ENCODE measurements at regions not wholly inside any gene's neighbourhood (a gene's known extent, or its start where the extent isn't known, plus 50 kb on each side); places are given as distances from the start of the nearest gene placed in this dataset.
A peak's percentile ranks its signal among the peaks of the same experiment; 100 is the strongest.

DNA sequence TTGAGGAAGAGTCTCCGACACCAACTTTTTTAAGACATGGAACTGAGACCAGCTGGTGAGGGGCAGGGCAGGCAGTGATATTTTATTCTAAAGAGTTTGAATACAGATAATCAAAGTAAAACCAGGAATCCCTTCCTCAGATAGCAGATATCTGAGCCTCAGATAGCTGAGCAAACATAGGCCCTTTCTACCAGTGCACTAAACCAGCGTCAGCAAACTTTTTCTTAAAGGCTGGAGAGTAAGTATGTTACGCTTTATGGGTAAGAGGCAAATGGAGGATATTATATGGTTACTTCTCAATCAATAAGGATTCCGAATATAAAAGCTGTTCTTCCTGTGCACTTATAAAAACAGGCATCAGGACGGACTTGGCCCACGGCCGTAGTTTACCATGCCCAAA is 73.9 kb downstream of the WNT5A start:
- DNase-seq (ENCODE audit: low read depth), result no peak

DNA sequence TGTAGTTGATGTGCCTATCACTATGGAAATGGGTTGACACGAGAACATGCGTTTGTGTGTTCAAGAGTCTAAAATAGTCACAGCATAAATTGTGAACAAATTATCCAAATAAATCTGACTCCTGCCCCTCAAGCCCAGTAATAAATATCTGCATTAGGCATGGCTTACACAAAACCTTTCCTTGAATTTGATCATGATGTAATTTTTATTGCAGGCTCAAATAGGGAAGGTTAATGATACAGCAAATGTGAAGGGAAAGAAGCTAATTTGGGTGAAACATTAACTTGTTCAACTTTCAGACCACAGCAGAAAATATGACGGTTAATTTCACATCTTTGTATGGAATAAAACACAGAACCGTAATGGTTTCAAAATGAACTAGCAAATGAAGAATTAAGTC is 74.6 kb downstream of the WNT5A start:
- no peak for DNase-seq (ENCODE audit: low read depth)

DNA sequence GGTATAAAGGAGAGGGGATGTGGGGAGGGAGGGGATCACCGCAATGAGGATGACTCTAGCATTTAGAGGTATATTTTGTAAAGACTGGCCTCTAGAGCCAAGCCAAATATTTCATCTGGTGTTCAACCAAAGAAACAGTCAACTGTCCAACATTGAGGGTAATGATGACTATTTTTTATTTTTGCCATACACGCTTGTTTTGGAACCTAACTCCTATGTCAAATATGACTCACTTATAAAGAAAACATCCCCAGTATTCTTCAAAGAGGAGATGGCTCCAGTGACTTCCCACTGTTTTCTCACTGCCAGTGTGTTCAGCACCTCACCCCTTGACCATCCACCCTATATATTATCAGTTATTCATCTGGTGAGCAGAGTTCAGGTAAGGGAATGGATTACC is 77.3 kb downstream of the WNT5A start:
- no peak for DNase-seq (ENCODE audit: low read depth)

DNA sequence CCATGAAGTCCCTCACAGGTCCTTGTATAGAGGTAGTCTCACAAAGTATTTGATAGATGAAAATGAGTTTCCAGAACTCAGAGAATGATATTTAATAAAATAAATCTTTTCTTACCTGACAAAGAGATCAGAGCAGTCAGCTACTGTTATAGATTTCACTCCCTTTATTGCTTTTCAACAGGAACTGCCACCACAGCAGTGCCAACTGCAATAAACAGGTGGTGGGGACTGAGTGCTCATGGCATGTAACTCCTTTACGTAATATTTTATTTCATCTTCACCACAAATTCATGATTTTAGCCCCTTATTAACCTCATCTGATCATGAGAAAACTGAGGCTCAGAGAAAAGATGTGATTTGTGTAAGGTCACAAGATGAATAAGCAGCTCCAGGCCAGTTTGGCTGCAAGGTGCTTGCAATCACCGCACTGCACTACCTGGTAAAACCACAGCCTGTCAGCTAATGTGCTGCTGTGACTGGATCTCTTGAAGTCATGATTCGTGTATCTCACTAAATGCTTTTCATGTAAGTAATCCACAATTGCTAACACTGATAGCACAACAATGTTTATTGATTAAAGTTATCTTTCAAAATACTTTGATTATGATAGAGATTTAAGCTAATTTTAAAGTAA is 78.8 kb downstream of the WNT5A start:
- no peak for DNase-seq (ENCODE audit: low read depth)

DNA sequence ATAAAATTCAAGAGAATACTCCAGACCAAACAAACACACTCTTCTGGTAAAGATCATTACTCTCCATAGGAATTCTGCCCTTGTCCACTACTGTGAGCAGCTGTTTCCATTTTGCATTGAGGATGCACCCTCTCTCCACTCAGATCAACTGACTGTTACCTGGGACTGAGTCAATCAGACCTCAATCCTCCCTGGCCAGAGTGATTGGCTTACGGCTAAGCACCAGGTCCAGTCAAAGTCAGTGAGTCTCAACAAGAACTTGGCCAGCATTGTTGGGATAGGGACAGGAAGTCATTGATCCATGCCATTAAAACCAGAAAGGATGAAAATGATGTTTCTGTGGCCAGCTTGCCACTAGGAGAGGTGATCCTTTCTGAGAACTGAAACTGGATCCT is 79.7 kb downstream of the WNT5A start:
- DNase-seq (ENCODE audit: low read depth), result no peak

DNA sequence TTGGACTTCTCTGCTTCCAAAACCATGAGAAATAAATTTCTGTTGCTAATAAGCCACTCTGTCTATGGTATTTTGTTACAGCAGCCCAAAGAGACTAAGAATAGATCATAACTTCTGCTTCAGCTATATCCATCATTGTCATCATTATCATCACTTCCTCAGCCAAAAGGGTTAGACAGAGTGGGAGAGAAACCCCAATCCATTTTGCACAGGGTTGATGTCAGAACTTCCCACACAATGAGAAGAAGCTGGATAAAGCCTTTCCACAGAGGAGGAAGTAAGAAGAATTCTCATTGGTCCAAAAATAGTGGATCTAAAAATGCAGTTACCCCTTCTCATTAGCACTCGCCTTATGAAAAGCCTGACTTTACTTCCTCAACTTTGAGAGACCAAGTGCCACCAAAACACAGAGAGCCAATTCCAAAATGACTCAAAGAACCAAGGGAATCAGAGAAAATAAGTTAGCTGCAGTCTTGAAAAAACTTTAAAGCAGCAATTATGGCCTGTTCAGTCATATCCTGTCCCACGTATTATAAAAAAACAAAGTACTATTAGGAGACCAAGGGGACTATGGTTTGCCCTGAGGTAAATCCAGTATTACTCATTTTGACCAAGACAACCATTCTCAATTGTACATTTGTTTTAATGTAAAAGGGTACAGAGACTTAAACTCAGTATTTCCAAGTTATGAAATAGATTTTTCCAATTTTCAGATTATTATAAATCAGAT is 80.2 kb downstream of the WNT5A start:
- DNase-seq (ENCODE audit: low read depth), result no peak

DNA sequence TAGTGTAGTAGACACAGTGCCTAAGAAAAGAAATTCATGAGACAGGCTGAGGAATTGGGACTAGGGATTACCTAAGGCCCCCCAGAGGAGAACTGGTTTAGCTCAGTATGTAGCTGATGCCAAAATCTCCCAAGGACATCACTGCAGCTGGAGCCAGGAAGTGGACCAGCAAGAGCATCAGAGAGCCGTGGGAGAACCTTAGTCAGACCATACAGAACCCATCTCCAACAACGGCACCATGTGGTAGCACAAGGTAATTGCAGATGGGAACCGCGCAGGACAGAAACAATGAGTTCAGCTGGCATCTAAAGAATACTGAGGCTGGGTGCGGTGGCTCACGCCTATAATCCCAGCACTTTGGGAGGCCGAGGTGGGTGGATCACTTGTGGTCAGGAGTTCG is 81.7 kb downstream of the WNT5A start:
- DNase-seq (ENCODE audit: low read depth), result no peak

DNA sequence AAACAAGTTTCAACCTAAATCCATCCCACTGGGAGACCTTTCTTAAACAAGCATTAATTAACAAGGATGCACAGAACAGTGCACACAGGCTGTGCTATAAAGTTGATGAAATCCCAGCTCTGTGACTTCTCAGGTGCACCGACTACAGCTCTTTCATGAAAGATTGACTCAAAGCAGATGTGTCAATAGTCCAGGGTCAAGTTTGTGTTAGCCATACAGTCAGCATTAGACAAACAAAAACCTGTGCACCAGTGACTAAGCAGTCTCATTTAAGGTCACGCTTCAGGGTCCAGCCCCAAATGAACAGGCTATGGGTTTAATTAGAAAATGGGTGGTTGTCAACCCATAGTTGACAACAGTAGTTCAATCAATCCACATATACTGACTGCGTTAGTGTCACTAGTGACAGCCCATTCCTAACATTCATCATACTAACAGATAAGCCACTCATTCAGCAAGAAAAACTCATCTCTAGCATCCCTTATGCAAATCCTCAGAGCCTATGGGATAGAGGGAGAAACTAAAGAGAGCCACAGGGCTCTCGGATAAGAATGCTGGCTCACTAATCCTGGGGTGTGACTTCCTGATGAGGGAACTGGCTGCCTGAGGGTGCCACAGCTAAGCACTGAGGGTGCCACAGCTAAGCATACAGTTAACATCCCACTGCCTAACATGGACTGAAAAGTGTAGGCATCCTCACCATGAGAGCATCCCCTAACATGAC is 84.1 kb downstream of the WNT5A start:
- DNase-seq (ENCODE audit: low read depth), result no peak

DNA sequence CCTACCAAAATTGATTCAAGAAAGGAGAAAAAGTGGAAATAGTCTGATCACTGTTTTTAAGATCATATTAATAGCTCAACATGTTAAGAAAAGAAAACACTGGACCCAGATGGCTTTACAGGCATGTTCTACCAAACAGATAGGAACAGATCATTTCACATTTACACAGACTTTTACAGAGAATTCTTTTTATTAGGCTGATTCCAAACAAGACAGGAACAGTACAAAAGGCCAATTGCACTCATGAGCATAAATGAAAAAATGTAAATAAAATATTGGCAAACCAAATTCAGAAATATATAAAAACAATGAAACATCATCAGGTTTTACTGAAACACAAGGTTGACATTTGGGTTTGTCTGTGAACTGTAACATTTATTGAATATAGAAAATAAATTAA is 106.5 kb downstream of the WNT5A start:
- no peak for DNase-seq (ENCODE audit: low read depth)

DNA sequence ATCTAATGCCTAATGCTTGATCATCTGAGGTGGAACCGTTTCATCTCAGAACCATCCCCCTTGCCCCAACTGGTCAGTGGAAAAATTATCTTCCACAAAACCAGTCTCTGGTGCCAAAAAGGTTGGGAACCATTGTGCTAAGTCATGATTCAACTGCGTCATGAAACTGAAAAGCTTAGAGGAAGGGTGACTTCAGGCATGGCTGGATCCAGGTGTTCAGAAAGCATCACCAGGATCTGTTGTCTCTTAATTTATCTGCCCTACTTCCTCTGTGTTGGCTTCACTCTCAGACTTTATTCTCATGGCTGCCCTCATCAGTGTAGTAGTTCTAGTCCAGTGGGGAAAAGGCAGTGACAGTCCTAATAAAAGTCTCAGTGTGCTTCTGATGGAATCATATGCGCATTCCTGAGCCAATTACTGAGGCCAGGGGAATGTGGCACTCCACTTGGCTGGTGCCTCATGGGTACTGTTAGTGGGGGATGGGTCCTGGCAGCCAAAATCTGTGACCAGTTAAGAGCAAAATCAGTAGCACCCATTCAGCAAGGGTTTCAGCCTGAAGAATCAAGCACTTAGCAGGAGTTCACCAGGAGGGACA is 110.3 kb downstream of the WNT5A start:
- DNase-seq (ENCODE audit: low read depth), result no peak

DNA sequence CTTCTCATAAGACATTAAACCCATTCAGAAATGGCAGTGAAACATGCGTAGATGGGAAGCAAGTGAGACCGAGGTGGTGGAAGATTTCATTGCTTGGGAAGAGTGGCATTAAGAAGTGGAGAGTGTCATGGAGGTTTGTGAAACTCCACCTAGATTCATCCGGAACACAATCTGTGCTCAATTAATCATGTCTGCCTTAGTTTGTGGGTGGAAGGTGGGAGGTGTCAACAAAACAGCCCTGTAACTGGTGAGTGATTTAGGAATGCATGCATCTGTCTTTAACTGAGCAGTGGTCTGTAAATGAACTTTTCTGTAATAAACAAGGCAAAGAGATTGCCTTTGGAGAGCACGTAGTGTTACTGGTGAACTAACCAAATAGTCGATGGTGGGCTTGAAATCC is 113.7 kb downstream of the WNT5A start:
- no peak for DNase-seq (ENCODE audit: low read depth)

DNA sequence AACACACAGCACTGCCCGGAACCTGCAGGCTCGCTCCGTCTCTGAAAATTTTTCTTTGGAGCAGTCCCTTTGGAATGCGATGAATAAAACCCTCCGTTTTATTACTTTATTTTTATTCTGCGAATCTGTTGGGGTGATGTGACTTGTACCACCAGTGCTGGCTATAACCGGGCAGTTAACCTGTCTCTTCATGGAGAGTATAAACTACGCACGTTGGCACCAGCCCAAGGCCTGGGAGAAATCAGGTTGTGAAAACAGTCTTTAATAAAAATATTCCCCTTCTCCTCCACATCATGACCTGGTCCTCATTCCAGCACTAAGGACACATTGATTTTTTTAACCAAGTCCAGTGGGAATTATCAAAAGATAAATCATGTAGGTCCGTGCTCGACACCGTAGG is 116.8 kb downstream of the WNT5A start:
- no peak for DNase-seq (ENCODE audit: low read depth)

DNA sequence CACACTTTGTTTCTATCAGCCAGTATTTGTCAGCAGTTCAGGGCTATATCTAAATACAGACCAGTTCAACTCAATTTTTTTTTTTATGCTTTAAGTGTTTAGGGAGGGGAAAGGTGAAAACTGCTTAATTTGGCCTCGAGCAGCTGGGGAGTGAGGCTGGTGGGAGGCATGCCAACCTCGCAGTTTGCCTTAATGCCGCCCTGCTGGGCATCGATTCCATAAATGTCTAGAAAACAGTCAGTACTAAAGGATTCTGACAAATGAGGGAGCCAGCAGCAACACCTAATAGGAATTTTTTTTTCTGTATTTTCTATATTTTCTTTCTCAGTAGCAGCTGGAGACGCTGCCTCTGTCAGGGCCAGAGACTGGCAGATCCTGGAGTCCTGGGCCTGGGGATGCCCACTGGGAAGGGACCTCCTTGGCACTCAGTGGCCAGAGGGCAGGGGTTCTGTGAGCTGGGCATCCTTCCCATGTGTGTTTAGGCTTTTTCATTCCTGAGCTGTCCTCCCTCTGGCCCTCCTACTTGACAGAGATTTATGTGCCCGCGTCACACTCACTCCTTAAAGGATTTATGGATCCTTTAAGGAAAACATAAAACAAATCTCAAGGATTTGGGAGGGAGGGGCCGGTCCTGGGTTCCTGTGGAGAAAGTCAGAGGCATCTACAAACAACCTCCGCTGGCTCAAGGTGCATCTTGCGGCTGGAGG is 117.8 kb downstream of the WNT5A start:
- no peak for DNase-seq (ENCODE audit: low read depth)

DNA sequence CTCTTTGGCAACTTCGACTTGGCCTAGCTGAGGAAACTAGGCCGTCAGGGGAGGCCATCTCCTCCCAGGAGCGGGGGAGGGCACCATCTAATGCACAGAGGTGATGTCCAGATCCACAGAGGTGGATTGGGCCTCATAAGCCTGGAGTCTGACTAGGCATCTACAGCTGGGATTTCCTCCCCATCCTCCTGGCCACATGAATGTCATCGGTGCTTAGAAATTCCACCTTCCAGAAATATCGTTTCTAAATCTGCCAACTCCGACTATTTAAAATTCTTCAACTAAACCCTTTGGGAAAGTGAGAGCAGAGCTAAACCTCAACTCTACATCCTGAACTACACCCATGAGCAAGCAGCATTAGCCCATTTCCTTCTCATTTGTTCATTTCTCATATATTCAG is 118.7 kb downstream of the WNT5A start:
- DNase-seq (ENCODE audit: low read depth), result no peak

DNA sequence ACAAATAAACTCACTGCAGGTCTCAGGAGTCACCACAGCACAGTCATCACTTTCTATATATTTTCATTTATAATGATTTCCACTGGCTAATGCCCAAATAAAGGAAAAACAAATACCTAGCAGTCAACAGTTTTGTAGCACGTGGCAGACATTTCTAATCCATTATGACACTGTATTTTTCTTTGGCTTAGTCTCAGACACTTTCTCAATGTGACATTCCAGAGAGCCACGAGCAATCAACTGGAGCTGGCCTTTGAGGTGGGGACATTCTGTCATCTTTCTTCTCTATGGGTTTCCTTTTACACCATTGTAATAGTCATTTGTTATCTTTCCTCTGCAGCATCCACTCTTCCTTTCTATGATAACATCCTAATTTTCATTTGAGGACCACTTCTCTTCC is 119.7 kb downstream of the WNT5A start:
- no peak for DNase-seq (ENCODE audit: low read depth)

DNA sequence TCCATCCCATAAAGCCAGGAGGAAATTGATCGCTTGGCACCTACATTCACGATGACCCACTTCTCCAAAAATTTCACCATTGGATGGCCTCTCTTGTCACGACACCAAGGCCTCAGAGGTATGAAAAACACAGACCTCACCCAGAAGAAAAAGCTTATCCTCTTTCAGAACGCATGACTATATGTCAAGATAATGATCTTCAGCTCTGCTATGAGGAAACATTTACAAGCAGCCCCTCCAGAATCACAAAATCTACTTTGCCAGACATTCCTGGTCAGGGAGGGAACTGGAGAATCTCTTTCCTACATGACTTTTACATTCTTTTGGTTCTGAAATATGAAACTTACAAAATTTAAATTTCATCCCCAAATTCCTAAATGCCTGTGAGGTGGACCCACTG is 122.7 kb downstream of the WNT5A start:
- peak; percentile 79 for DNase-seq (ENCODE audit: low read depth)

DNA sequence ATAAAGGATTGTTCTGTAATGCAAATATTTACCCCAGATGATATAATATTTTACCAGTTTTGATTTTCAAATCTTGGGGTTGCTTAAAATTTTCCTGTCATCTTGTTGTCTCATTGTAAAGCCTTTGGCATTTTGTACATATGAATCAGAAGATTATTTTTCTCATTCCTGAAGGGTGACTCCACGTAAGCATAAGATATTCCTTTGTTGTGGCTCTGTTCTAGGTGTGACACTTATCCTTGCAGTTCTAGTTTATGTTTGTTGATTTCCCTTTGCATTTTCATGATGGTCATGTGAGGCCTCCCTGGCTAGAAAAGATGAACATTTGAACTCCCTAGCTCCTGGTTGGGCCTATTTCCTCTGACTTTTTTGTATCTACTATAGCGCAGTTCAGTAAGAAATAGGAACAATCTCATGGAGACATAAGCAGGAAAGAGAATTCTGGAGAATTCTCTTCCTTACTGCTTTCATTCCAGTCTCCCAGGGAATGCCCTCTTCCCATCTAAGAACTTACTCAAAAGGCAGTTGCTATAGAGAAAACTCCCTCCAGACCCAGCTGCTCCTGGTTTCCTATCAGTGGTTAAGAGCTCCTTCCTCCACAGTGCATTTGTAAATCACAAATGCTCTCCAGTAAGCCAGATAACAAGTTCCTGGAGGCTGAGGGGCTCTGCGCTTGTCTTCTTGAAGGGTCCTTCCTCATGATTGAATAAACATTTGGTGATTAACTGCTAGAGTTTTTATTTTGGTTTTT is 124.7 kb downstream of the WNT5A start:
- no peak for DNase-seq (ENCODE audit: low read depth)

DNA sequence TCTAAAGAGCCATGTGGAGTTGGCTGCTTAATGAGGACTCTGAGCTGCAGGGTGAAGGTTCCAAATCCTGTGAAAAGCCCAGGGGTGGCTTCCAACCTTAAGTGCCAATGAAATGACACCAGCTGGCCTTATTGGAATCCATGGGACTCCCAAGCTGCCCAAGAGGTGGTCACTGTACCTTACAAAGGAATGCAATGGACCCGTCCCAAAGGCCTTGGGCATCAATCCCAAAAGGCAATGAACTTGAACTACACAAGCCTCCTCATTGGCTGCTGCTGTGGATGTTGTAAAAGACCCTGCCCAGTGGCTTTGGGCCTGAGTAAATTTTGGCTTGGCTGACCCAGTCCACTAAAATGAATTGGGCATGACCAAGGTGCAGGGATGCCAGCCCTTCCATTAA is 129.3 kb downstream of the WNT5A start:
- DNase-seq (ENCODE audit: low read depth), result no peak

DNA sequence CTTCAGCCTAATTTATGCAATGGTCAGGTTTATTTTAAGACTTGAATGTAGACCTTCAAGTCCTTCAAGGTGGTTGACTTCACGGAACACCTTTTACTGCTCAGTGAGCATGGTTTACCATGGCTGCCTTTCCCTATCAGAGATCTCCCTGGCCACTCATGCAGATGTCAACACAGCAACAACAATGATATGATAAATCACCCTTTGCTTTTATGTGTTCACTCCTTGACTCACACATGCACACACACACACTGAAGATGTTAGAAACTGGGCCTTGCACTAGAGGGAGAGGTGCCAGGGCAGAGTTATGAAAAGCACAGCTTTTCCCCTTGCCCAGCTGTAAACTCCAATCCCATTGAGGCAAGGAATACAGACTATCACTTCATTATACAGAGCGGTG is 134.4 kb downstream of the WNT5A start:
- DNase-seq (ENCODE audit: low read depth), result no peak

DNA sequence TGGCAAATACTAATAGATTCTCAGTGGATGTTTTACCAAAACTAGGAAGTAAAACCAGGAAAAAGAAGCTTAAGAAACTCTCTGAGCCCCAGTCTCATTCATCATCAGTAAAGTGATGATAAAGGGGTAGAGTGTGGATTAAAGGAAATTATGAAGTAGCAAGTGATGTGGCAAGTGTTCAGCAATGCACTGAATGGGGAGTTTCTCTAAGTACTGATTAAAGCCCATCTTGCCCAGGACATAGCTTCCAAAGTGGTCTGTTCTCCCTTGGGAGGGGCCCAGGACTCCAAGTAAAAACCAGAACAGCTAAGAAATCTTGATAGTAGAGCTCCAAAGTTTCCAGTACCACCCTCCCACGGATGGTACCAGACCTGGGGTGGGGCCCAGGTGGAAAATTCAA is 137.3 kb downstream of the WNT5A start:
- DNase-seq (ENCODE audit: low read depth), result no peak

DNA sequence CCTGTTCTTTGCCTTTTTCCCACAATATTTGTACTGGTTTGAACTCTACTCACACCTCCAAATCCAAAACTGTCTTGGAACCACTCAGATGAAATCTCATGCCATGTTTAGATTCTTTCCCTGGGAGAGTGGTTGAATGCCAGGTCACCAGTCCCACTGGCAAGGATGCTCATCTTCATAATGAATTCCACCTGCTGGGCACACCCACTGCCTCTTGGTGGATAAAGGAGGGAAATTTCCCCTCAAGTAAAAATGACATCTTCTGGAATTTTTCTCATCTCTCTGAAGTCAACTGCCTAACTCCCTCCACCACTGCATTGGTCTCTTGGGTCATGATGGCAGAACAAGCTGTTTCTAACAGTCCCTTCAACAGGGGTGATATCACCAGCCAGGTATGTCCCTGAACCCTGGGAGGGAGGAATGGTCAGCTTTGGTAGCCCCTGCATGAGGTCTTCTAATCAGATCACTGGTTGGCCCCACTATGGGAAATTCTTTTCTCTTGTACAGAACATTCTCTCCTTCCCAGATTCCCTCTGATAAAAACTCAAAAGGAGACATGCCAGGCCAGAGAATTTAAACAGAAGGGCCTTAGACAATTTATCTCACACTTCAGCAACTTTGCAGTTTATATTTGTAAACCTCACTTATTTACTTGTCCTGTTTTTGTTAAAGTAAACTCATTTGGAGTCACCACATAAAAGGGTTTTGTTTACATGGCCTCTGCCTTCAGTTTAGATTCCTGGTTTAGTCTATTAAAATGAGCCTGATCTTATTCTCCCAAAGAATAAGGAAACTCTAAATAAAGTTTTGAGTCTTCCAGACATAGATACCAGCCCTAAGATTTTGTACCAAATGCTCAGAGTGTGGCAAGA is 143.4 kb downstream of the WNT5A start:
- no peak for DNase-seq (ENCODE audit: low read depth)

Data from GM04503 (cell line).